ENCODE measurements at regions not wholly inside any gene's neighbourhood (a gene's known extent, or its start where the extent isn't known, plus 50 kb on each side); places are given as distances from the start of the nearest gene placed in this dataset.

GRCh38 chr17:14813649-14814370 lies 451.3 kb downstream of the PMP22 start:
- Histone ChIP-seq H2AFZ (ENCODE audit: low read length) (no peak overlapping the region; the same call in 1 of the 2 replicates), H4K8ac (ENCODE audit: extremely low read depth, insufficient read depth, low read length) (no peak overlapping the region), H2BK12ac (ENCODE audit: low read depth, low read length) (no peak overlapping the region), H3K79me1 (ENCODE audit: low read depth, low read length) (no peaks in the 10 kb centered on the region), H3K4me3 (ENCODE audit: extremely low read depth in 1 of 4, insufficient read depth in 2 of 4, low read depth in 3 of 4, low read length in 4 of 4) (no peak overlapping the region), H4K20me1 (replicated peaks in 1 of 2; ENCODE audit: control insufficient read depth in 1 of 2, insufficient read depth in 2 of 2, low read length in 2 of 2) (no peaks in the 10 kb centered on the region), H4K91ac (replicated peaks; ENCODE audit: insufficient read length, low read length) (no peak overlapping the region), H3K27me3 (replicated peaks in 1 of 4; ENCODE audit: control insufficient read depth in 3 of 4, extremely low read depth in 1 of 4, insufficient read depth in 3 of 4, low read length in 3 of 4) (no peaks in the 10 kb centered on the region), H2BK15ac (ENCODE audit: low read length) (no peak overlapping the region), H3K79me2 (ENCODE audit: control insufficient read depth in 1 of 2, insufficient read depth in 2 of 2, low read length in 2 of 2) (no peaks in the 10 kb centered on the region), H3K23me2 (ENCODE audit: low read depth, low read length) (no peaks in the 10 kb centered on the region), H2AK5ac (ENCODE audit: low read depth, low read length) (no peak overlapping the region), H3K4me2 (ENCODE audit: insufficient read depth in 1 of 2, low read depth in 2 of 2, low read length in 2 of 2) (no peak overlapping the region), H3K9ac (replicated peaks in 1 of 4; ENCODE audit: extremely low read depth in 1 of 4, low read depth in 3 of 4, low read length in 3 of 4) (no peak overlapping the region), H3K9me3 (ENCODE audit: insufficient read depth in 2 of 2, low read depth in 1 of 2, low read length in 1 of 2) (no peaks in the 10 kb centered on the region), H2BK5ac (ENCODE audit: low read depth, low read length) (no peak overlapping the region), H3K23ac (ENCODE audit: insufficient read length) (no peak overlapping the region), H3K36me3 (ENCODE audit: control insufficient read depth in 2 of 4, insufficient read depth in 4 of 4, low read length in 3 of 4) (no peaks in the 10 kb centered on the region), H4K5ac (ENCODE audit: insufficient read length, low read depth, low read length) (no peak overlapping the region), H2BK20ac (ENCODE audit: low read length) (no peak overlapping the region), H3K27ac (ENCODE audit: low read depth, low read length) (no peak overlapping the region), H2BK120ac (replicated peaks; ENCODE audit: low read depth, low read length) (no peak overlapping the region), H3K4me1 (replicated peaks in 1 of 4; ENCODE audit: control insufficient read depth in 3 of 4, insufficient read depth in 4 of 4, low read length in 3 of 4) (no peaks in the 10 kb centered on the region), H3K4ac (replicated peaks; ENCODE audit: insufficient read length, low read depth, low read length) (no peak overlapping the region), H3K56ac (replicated peaks; ENCODE audit: insufficient read length, low read depth, low read length) (no peak overlapping the region), H3K18ac (ENCODE audit: extremely low read depth, low read length) (no peak overlapping the region), H3K14ac (ENCODE audit: insufficient read length) (no peak overlapping the region)
- CTCF ChIA-PET (ENCODE audit: partially characterized antibody) = interaction anchor here (0.6 to 2.5 kb wide), 30 partner anchors 10 to 1064 kb away, joined by 3 to 15 read pairs (median 3); no protein-coding TSS in a partner anchor
- no peak for TF ChIP-seq NRF1 (IDR thresholded peaks at IDR 0.05; ENCODE audit: low read depth, low read length)
- TF ChIP-seq SP1 (IDR thresholded peaks at IDR 0.05; ENCODE audit: low read depth, low read length) = no peak
- peak; percentile 61 to 71 (median 62) for TF ChIP-seq CTCF (IDR thresholded peaks at IDR 0.05; ENCODE audit: control extremely low read depth in 1 of 3, insufficient read depth in 1 of 3, low read depth in 1 of 3, low read length in 3 of 3)
- no peak for TF ChIP-seq EZH2 (IDR thresholded peaks at IDR 0.05; ENCODE audit: low read depth, low read length, severe bottlenecking)
- no peak for TF ChIP-seq JUND (IDR thresholded peaks at IDR 0.05; ENCODE audit: low read length)
- TF ChIP-seq KDM5A (IDR thresholded peaks at IDR 0.05; ENCODE audit: low read length) = no peak
- peak; percentile 65 to 76 for TF ChIP-seq RAD21 (IDR thresholded peaks at IDR 0.05 in 1 of 2, conservative IDR thresholded peaks at IDR 0.05 in 1 of 2; ENCODE audit: low read depth in 2 of 2, low read length in 2 of 2)
- no peak for TF ChIP-seq ZNF274 (IDR thresholded peaks at IDR 0.05; ENCODE audit: borderline replicate concordance, extremely low read depth, low read length)
- WGBS, 2 experiments (ENCODE audit: extremely low coverage in 1 of 2, insufficient coverage in 1 of 2, insufficient read length in 1 of 2, insufficient replicate concordance in 2 of 2, low coverage in 1 of 2, low lambda C conversion rate in 2 of 2, missing lambda C conversion rate in 1 of 2) = 54% methylated on average over 18 of the region's 18 CpGs; no CpG with 5 or more reads in 1 of the 2 experiments
- FAIRE-seq = peak; percentile 60
- POLR2A ChIA-PET (ENCODE audit: partially characterized antibody) = no interaction called here
- DNase-seq (ENCODE audit: low read depth in 1 of 2, low spot score in 2 of 2) = peak; percentile 73 to 82

All from H1 (cell line).